ENCODE measurements at regions not wholly inside any gene's neighbourhood (a gene's known extent, or its start where the extent isn't known, plus 50 kb on each side); places are given as distances from the start of the nearest gene placed in this dataset.

DNA sequence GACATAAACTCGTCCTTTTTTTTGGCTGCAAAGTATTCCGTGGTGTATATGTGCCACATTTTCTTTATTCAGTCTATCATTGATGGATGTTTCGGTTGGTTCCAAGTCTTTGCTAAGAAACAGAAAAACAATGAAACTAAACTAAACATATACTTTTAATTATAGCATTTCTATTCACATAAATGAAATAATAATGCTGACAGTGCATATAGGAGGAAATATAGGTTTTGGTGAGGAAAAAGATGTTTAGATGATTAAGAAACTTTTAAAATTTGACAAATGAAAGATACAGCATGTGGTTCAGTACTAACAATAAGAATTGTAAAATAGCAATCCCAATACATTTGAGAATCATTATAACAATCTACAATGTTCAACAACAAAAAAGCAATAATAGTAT, 1094.5 kb upstream of the CDH6 start:
- no peak for TF ChIP-seq POLR2AphosphoS5 (IDR thresholded peaks at IDR 0.05; ENCODE audit: insufficient read depth in 1 of 2, low read depth in 1 of 2)
- no peaks in the 10 kb centered on the region for H3K4me1 ChIP-seq
- no peak overlapping the region for H3K27ac ChIP-seq
- intact Hi-C loops (cut with DNase I): no loop called here
- H3K9me3 ChIP-seq: no peaks in the 10 kb centered on the region
- H3K36me3 ChIP-seq: no peaks in the 10 kb centered on the region
- H3K4me3 ChIP-seq: no peak overlapping the region
- DNase-seq (ENCODE audit: extremely low spot score in 2 of 2): no peak
- no peaks in the 10 kb centered on the region for H3K27me3 ChIP-seq

DNA sequence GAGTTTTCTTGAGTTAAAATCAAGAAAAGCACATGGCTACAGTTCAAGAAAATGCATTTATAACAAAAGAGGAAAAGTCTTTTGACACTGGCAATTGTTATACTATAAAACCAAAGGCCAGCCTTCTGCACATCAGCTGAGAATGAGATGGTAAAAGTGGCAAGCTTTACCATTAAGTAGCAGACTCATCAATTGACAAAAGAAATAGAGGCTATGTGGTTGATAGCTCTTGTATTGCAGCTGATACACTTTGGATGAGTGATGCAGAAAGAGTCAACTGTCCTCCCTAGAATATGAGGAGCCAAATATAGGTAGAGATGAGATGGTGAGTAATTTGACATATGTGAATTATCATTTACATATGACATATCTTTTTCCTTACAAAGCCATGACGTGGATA, 1100.9 kb upstream of the CDH6 start:
- no peaks in the 10 kb centered on the region for H3K27me3 ChIP-seq
- no peak for DNase-seq (ENCODE audit: extremely low spot score in 2 of 2)
- H3K9me3 ChIP-seq: no peaks in the 10 kb centered on the region
- intact Hi-C loops (cut with DNase I): no loop called here
- H3K27ac ChIP-seq: no peak overlapping the region
- TF ChIP-seq POLR2A (IDR thresholded peaks at IDR 0.05) (no peak), POLR2AphosphoS5 (IDR thresholded peaks at IDR 0.05; ENCODE audit: insufficient read depth in 1 of 2, low read depth in 1 of 2) (no peak), CTCF (IDR thresholded peaks at IDR 0.05) (no peak)
- H3K36me3 ChIP-seq: no peaks in the 10 kb centered on the region
- H3K4me1 ChIP-seq: no peaks in the 10 kb centered on the region
- no peak overlapping the region for H3K4me3 ChIP-seq

- intact Hi-C loops (cut with DNase I): no loop called here
- peak in 1 of 2 donors; percentile 79 for DNase-seq (ENCODE audit: extremely low spot score in 2 of 2)
- Histone ChIP-seq H3K27me3 (no peaks in the 10 kb centered on the region), H3K36me3 (no peaks in the 10 kb centered on the region), H3K9me3 (no peaks in the 10 kb centered on the region), H3K4me3 (no peak overlapping the region), H3K27ac (no peak overlapping the region), H3K4me1 (no peaks in the 10 kb centered on the region)
- no peak for TF ChIP-seq POLR2AphosphoS5 (IDR thresholded peaks at IDR 0.05; ENCODE audit: insufficient read depth in 1 of 2, low read depth in 1 of 2)
- TF ChIP-seq CTCF (IDR thresholded peaks at IDR 0.05): no peak
- no peak for TF ChIP-seq POLR2A (IDR thresholded peaks at IDR 0.05)
Observed at GRCh38 chr5:30069441-30070263, 1123.8 kb upstream of the CDH6 start.

DNA sequence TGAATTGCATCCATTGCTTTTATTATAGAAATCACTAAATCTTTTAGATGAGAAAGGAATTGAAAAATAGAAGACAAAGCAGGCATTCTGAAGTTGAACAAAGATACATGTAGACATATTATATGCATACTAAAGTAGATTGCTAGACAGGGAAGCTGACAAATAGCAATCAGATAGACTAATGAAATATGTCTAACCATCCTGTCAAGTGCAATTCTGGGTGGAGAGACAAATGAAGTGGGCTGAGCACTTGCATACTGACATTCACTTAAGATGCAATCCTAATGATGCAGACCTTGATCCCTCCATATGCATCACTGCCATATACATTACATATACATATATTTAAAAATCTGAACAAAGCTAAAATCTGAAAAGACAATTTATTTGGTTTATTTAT, 1130.0 kb upstream of the CDH6 start:
- intact Hi-C loops (cut with DNase I): no loop called here
- no peak for TF ChIP-seq CTCF (IDR thresholded peaks at IDR 0.05)
- no peak for TF ChIP-seq POLR2A (IDR thresholded peaks at IDR 0.05)
- TF ChIP-seq POLR2AphosphoS5 (IDR thresholded peaks at IDR 0.05; ENCODE audit: insufficient read depth in 1 of 2, low read depth in 1 of 2): no peak

DNA sequence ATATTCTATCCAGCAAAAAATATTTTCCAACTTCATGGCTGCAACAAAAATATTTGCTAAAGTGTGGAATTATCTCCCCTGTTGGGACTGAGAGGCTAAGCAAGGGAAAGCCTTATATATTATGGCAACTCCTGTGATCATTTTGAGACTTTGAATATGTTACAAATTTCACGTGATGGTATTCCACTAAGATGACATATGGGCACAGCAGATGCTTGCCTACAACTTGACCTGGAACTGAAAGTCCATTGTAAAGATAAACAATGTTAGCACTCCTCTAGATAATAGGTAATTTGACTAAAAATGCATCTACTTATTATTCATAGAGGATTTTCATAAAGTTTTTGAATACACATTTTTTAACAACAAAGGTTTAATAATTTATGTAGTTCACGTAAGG, 1141.5 kb upstream of the CDH6 start:
- intact Hi-C loops (cut with DNase I): no loop called here
- TF ChIP-seq POLR2A (IDR thresholded peaks at IDR 0.05) (no peak), POLR2AphosphoS5 (IDR thresholded peaks at IDR 0.05; ENCODE audit: insufficient read depth in 1 of 2, low read depth in 1 of 2) (no peak), CTCF (IDR thresholded peaks at IDR 0.05) (no peak)
- H3K4me3 ChIP-seq: no peak overlapping the region
- no peak for DNase-seq (ENCODE audit: extremely low spot score in 2 of 2)
- H3K36me3 ChIP-seq: no peaks in the 10 kb centered on the region
- no peaks in the 10 kb centered on the region for H3K27me3 ChIP-seq
- no peak overlapping the region for H3K27ac ChIP-seq
- H3K4me1 ChIP-seq: no peaks in the 10 kb centered on the region
- no peaks in the 10 kb centered on the region for H3K9me3 ChIP-seq

More for the DNA sequence above, 1130.0 kb upstream of the CDH6 start:
- H3K4me3 ChIP-seq: no peak overlapping the region
- no peaks in the 10 kb centered on the region for H3K27me3 ChIP-seq
- H3K36me3 ChIP-seq: no peaks in the 10 kb centered on the region
- no peaks in the 10 kb centered on the region for H3K4me1 ChIP-seq
- no peaks in the 10 kb centered on the region for H3K9me3 ChIP-seq
- H3K27ac ChIP-seq: no peak overlapping the region
- no peak for DNase-seq (ENCODE audit: extremely low spot score in 2 of 2)
